SU-DHL-6 (cell line): ENCODE measurements at regions not wholly inside any gene's neighbourhood (a gene's known extent, or its start where the extent isn't known, plus 50 kb on each side); places are given as distances from the start of the nearest gene placed in this dataset.

Source experiments
- CTCF ChIP-seq: fragments of 200-600 bp; sonication (generic); IDR thresholded peaks from one replicate; pipeline ENCODE4 v1.5.1; 2017; ENCODE audit warnings: antibody characterized with exemption, mild to moderate bottlenecking, low read length, moderate library complexity; ENCODE audit not compliant: insufficient read depth, poor library complexity, severe bottlenecking
- EZH2phosphoT487 ChIP-seq: fragments of 200-600 bp; sonication (generic), shearing (Covaris generic); conservative IDR thresholded peaks from 2 replicates; pipeline ENCODE4 v1.6.1; 2018; ENCODE audit warnings: mild to moderate bottlenecking, antibody characterized with exemption, low read length, moderate library complexity, mixed read lengths

GRCh38 chr11:15494740-15495139, 380.0 kb downstream of the INSC start:
- TF ChIP-seq CTCF (no peak), EZH2phosphoT487 (no peak)
